ENCODE measurements at regions not wholly inside any gene's neighbourhood (a gene's known extent, or its start where the extent isn't known, plus 50 kb on each side); places are given as distances from the start of the nearest gene placed in this dataset.

DNA sequence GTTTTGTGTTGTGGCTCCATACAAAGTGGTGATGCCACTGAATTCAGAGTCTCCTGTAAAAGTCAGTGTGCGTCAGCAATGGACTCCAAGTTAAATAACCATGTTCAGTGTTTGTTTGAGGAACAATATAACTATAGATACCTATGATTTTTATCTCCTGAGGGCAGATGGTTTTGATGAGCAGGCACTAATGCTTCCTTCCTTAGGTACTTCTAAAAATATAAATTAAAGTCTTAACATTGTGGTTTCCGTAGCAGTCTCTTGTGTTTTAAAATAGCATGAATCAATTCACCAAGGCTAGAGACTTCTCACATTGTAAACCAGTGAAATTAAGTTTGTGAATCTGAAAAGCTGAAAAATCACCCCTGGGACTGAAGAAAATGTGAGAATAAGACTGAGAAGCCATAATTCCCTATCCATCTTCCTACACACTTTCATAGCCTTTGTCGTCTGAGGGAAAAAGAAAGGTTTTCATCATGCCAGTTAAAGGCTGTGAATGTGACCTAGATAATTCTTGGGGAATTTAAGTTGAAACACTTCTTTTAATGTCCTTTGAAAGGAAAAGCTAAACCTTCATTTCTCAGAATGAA lies 1502.9 kb downstream of the CDH11 start:
- no peak for DNase-seq
- intact Hi-C loops (cut with DNase I; ENCODE audit: low total_unique reads): no loop called here
- Histone ChIP-seq H3K27me3 (no peaks in the 10 kb centered on the region), H3K27ac (no peak overlapping the region), H3K4me1 (no peaks in the 10 kb centered on the region), H3K36me3 (no peaks in the 10 kb centered on the region), H3K4me3 (no peak overlapping the region), H3K9me3 (no peaks in the 10 kb centered on the region)
- in situ Hi-C loops (cut with MboI; ENCODE audit: low pct_ligation_motif_present in 1 of 4, low pct_unique_long_range_greater_than_20kb in 1 of 4, low sequenced_read_pairs in 3 of 4): no loop called here
- WGBS, 2 donors (ENCODE audit: low coverage in 1 of 2): 79 to 94% methylated on average over 2 to 3 of the region's 3 CpGs
- no peak for TF ChIP-seq POLR2A (IDR thresholded peaks at IDR 0.05)
- no peak for TF ChIP-seq POLR2AphosphoS5 (IDR thresholded peaks at IDR 0.05)
- TF ChIP-seq EP300 (IDR thresholded peaks at IDR 0.05; ENCODE audit: low read depth): no peak
- TF ChIP-seq, protein P1, sequence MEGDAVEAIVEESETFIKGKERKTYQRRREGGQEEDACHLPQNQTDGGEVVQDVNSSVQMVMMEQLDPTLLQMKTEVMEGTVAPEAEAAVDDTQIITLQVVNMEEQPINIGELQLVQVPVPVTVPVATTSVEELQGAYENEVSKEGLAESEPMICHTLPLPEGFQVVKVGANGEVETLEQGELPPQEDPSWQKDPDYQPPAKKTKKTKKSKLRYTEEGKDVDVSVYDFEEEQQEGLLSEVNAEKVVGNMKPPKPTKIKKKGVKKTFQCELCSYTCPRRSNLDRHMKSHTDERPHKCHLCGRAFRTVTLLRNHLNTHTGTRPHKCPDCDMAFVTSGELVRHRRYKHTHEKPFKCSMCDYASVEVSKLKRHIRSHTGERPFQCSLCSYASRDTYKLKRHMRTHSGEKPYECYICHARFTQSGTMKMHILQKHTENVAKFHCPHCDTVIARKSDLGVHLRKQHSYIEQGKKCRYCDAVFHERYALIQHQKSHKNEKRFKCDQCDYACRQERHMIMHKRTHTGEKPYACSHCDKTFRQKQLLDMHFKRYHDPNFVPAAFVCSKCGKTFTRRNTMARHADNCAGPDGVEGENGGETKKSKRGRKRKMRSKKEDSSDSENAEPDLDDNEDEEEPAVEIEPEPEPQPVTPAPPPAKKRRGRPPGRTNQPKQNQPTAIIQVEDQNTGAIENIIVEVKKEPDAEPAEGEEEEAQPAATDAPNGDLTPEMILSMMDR (IDR thresholded peaks at IDR 0.05): no peak

DNA sequence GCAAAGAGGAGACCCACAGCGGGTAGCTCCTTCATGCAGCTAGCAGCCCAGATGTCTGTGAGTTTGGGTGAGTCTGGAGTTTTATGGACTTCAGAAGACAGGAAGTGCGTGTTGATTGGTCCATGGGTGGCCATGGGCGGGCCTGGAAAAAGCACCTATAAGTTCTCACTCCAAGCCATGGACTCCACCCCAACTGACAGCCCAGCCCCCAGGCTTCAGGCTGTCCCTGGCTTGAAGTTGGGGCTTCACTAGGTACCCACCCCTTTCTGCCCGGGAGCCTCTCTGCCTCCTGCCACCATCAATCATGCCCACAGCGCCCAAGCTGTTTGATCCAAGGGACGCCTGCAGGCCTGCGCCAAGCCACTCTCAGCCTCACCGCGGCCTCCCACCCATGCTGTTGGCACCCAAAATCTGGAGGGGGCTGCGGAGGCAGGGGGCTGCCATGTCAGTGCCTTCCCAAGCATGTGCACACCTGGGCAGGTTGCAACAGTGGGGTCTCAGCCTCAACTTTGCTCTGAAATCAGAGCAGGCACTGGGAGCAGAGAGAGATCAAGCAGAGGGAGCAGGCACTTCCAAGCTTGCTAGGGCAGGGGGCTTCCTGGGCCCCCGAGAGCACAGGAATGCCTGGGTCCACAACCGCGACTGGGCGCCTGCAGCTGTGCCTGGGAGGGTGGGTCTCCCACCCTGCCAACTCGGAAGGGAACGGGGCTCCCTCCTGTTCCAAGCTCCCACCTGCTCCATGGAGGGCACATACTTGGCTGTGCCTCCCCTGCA lies 1503.7 kb downstream of the CDH11 start:
- Histone ChIP-seq H3K4me1 (no peaks in the 10 kb centered on the region), H3K36me3 (no peaks in the 10 kb centered on the region), H3K4me3 (peak overlapping the region in 3 of 4 donors; percentile 44 to 48 (median 45)), H3K27me3 (no peaks in the 10 kb centered on the region), H3K27ac (no peak overlapping the region), H3K9me3 (no peaks in the 10 kb centered on the region)
- no peak for DNase-seq
- TF ChIP-seq, protein P1 (IDR thresholded peaks at IDR 0.05): no peak
- TF ChIP-seq EP300 (IDR thresholded peaks at IDR 0.05; ENCODE audit: low read depth) (no peak), POLR2AphosphoS5 (IDR thresholded peaks at IDR 0.05) (no peak), POLR2A (IDR thresholded peaks at IDR 0.05) (no peak)
- intact Hi-C loops (cut with DNase I; ENCODE audit: low total_unique reads) (no loop called here), in situ Hi-C loops (cut with MboI; ENCODE audit: low pct_ligation_motif_present in 1 of 4, low pct_unique_long_range_greater_than_20kb in 1 of 4, low sequenced_read_pairs in 3 of 4) (no loop called here)
- WGBS, 2 donors (ENCODE audit: low coverage in 1 of 2): 60 to 87% methylated on average over 1 to 15 of the region's 16 CpGs

DNA sequence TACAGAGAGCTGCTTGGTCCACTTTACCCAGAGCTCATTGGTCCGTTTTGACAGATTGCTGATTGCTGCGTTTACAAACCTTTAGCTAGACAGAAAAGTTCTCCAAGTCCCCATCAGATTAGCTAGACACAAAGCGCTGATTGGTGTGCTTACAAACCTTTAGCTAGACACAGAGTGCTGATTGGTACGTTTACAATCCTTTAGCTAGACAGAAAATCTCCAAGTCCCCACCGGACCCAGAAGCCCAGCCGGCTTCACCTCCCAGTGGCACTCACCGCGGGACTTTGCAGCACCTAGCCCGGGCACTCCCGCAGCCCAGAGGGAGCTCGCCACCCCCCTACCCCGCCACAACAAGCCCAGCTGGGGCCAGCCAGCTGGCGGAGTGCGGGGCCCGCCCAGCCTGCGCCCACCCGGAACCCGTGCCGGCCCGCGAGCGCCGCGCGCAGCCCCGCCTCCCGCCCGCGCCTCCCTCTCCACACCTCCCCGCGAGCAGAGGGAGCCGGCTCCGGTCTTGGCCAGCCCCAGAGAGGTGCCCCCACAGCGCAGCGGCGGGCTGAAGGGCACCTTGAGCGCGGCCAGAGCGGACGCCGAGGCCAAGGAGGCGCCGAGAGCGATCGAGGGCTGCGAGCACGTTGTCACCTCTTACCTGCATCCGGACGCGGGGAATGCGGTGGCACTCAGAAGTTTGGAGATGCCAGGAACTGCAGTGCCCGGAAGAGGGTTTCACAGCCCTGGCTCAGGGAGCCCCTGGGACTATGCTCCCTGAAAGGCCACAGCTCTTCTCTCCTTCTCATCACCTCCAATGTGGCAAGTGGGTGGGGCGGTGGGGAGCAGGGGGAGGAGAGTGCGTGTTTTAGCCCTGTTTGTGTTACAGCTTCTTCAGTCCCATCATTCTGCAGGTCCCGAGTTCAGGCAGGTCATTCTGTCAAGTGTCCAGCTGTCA lies 1504.5 kb downstream of the CDH11 start:
- peak overlapping the region in 3 of 4 donors; percentile 44 to 48 (median 45) for H3K4me3 ChIP-seq
- no peaks in the 10 kb centered on the region for H3K36me3 ChIP-seq
- TF ChIP-seq, protein P1 (IDR thresholded peaks at IDR 0.05): no peak
- TF ChIP-seq POLR2A (IDR thresholded peaks at IDR 0.05) (no peak), POLR2AphosphoS5 (IDR thresholded peaks at IDR 0.05) (no peak), EP300 (IDR thresholded peaks at IDR 0.05; ENCODE audit: low read depth) (no peak)
- no peaks in the 10 kb centered on the region for H3K4me1 ChIP-seq
- H3K9me3 ChIP-seq: no peaks in the 10 kb centered on the region
- H3K27me3 ChIP-seq: no peaks in the 10 kb centered on the region
- 60 to 67% methylated on average over 1 to 50 of the region's 55 CpGs for WGBS, 2 donors (ENCODE audit: low coverage in 1 of 2)
- intact Hi-C loops (cut with DNase I; ENCODE audit: low total_unique reads) (no loop called here), in situ Hi-C loops (cut with MboI; ENCODE audit: low pct_ligation_motif_present in 1 of 4, low pct_unique_long_range_greater_than_20kb in 1 of 4, low sequenced_read_pairs in 3 of 4) (no loop called here)
- H3K27ac ChIP-seq: peak overlapping the region in 2 of 4 donors; percentile 10 to 25
- DNase-seq: no peak

- no peak overlapping the region for H3K27ac ChIP-seq
- DNase-seq: no peak
- in situ Hi-C loops (cut with MboI; ENCODE audit: low pct_ligation_motif_present in 1 of 4, low pct_unique_long_range_greater_than_20kb in 1 of 4, low sequenced_read_pairs in 3 of 4): no loop called here
Measured at GRCh38 chr16:63614429-63614828, 1507.4 kb downstream of the CDH11 start.

More at GRCh38 chr16:63614429-63614828, 1507.4 kb downstream of the CDH11 start:
- TF ChIP-seq, protein P1 (IDR thresholded peaks at IDR 0.05): no peak
- TF ChIP-seq EP300 (IDR thresholded peaks at IDR 0.05; ENCODE audit: low read depth) (no peak), POLR2AphosphoS5 (IDR thresholded peaks at IDR 0.05) (no peak), POLR2A (IDR thresholded peaks at IDR 0.05) (no peak)
- intact Hi-C loops (cut with DNase I; ENCODE audit: low total_unique reads): no loop called here
- H3K9me3 ChIP-seq: peaks cover 0 to 10% of the 10 kb centered on the region in 2 donors
- no peaks in the 10 kb centered on the region for H3K36me3 ChIP-seq
- no peak overlapping the region for H3K4me3 ChIP-seq
- no peaks in the 10 kb centered on the region for H3K4me1 ChIP-seq
- H3K27me3 ChIP-seq: no peaks in the 10 kb centered on the region
- WGBS, 2 donors (ENCODE audit: low coverage in 1 of 2): 82 to 89% methylated on average over 3 of the region's 3 CpGs

All from transverse colon (tissue), 4 donors.